Activated CD4-positive, alpha-beta T cell treated with anti-CD3 and anti-CD28 coated beads, Interleukin-2, amount 10 ng/mL, durations not matched to agents 24 days and 14 days (primary cell): ENCODE measurements at regions not wholly inside any gene's neighbourhood (a gene's known extent, or its start where the extent isn't known, plus 50 kb on each side); places are given as distances from the start of the nearest gene placed in this dataset.
"Not testable (repeated sequence)": the region's sequence is repeated elsewhere in the genome, so short reads cannot be mapped to it uniquely, and the experiment has no call there.

ENCODE experiments used
- DNase-seq: peaks from one replicate; pipeline ENCODE4 v3.0.0; 2022
- H3K27ac Mint-ChIP-seq: one replicate; pipeline ENCODE4 v1.8.0; 2022; ENCODE audit warnings: mild to moderate bottlenecking, mixed read lengths
- H3K27me3 Mint-ChIP-seq: one replicate; pipeline ENCODE4 v1.8.0; 2022; ENCODE audit warnings: mixed read lengths
- H3K36me3 Mint-ChIP-seq: one replicate; pipeline ENCODE4 v1.8.0; 2022; ENCODE audit warnings: low read depth, mild to moderate bottlenecking, mixed read lengths
- H3K4me1 Mint-ChIP-seq: one replicate; pipeline ENCODE4 v1.8.0; 2021; ENCODE audit warnings: mixed read lengths
- H3K4me3 Mint-ChIP-seq: one replicate; pipeline ENCODE4 v1.8.0; 2022; ENCODE audit warnings: mild to moderate bottlenecking, moderate library complexity, mixed read lengths
- H3K9me3 Mint-ChIP-seq: one replicate; pipeline ENCODE4 v1.8.0; 2021; ENCODE audit warnings: mixed read lengths
- intact Hi-C: fragments of 100-400 bp; cut with micrococcal nuclease; formaldehyde crosslinking; loops from one replicate; pipeline ENCODE4 v1.15.1; 2023

GRCh38 chr7:46071076-46071475 is 150.0 kb upstream of the IGFBP3 start:
- intact Hi-C loops = no loop called here
- Mint-ChIP-seq H3K36me3 (no peaks in the 10 kb centered on the region), H3K4me1 (no peaks in the 10 kb centered on the region), H3K4me3 (no peak overlapping the region), H3K9me3 (no peaks in the 10 kb centered on the region), H3K27me3 (no peaks in the 10 kb centered on the region), H3K27ac (no peak overlapping the region)
- DNase-seq = no peak

GRCh38 chr7:46068159-46068558 is 147.1 kb upstream of the IGFBP3 start:
- H3K27ac Mint-ChIP-seq = no peak overlapping the region
- no peak overlapping the region for H3K4me3 Mint-ChIP-seq
- intact Hi-C loops = no loop called here
- no peaks in the 10 kb centered on the region for H3K36me3 Mint-ChIP-seq
- no peak for DNase-seq
- H3K9me3 Mint-ChIP-seq = no peaks in the 10 kb centered on the region
- H3K4me1 Mint-ChIP-seq = no peaks in the 10 kb centered on the region
- no peaks in the 10 kb centered on the region for H3K27me3 Mint-ChIP-seq

- H3K4me3 Mint-ChIP-seq = no peak overlapping the region
- no peak overlapping the region for H3K27ac Mint-ChIP-seq
- no peaks in the 10 kb centered on the region for H3K27me3 Mint-ChIP-seq
- DNase-seq = no peak
- intact Hi-C loops = no loop called here
- peaks cover 4% of the 10 kb centered on the region for H3K9me3 Mint-ChIP-seq
- H3K36me3 Mint-ChIP-seq = no peaks in the 10 kb centered on the region
- no peaks in the 10 kb centered on the region for H3K4me1 Mint-ChIP-seq
Observed at GRCh38 chr7:46059308-46060020, 138.4 kb upstream of the IGFBP3 start.

GRCh38 chr7:46058086-46058823 is 137.2 kb upstream of the IGFBP3 start:
- Mint-ChIP-seq H3K4me3 (no peak overlapping the region), H3K4me1 (no peaks in the 10 kb centered on the region), H3K27ac (no peak overlapping the region), H3K36me3 (no peaks in the 10 kb centered on the region), H3K27me3 (no peaks in the 10 kb centered on the region), H3K9me3 (peaks cover 4% of the 10 kb centered on the region)
- no peak for DNase-seq
- intact Hi-C loops = no loop called here

- Mint-ChIP-seq H3K27me3 (no peaks in the 10 kb centered on the region), H3K36me3 (no peaks in the 10 kb centered on the region), H3K27ac (no peak overlapping the region), H3K4me3 (no peak overlapping the region), H3K9me3 (peaks cover 4% of the 10 kb centered on the region), H3K4me1 (no peaks in the 10 kb centered on the region)
- DNase-seq = no peak
- intact Hi-C loops = no loop called here
Observed at GRCh38 chr7:46054915-46055314, 133.8 kb upstream of the IGFBP3 start.

GRCh38 chr7:46054272-46054671 is 133.2 kb upstream of the IGFBP3 start:
- H3K4me1 Mint-ChIP-seq = no peaks in the 10 kb centered on the region
- H3K27ac Mint-ChIP-seq = no peak overlapping the region
- H3K9me3 Mint-ChIP-seq = peaks cover 4% of the 10 kb centered on the region
- no peak overlapping the region for H3K4me3 Mint-ChIP-seq
- H3K36me3 Mint-ChIP-seq = no peaks in the 10 kb centered on the region
- no peak for DNase-seq
- H3K27me3 Mint-ChIP-seq = no peaks in the 10 kb centered on the region
- intact Hi-C loops = no loop called here

- H3K36me3 Mint-ChIP-seq = no peaks in the 10 kb centered on the region
- H3K27ac Mint-ChIP-seq = no peak overlapping the region
- no peak for DNase-seq
- no peaks in the 10 kb centered on the region for H3K9me3 Mint-ChIP-seq
- no peak overlapping the region for H3K4me3 Mint-ChIP-seq
- H3K4me1 Mint-ChIP-seq = no peaks in the 10 kb centered on the region
- H3K27me3 Mint-ChIP-seq = no peaks in the 10 kb centered on the region
- intact Hi-C loops = no loop called here
Observed at GRCh38 chr7:46047581-46047980, 126.5 kb upstream of the IGFBP3 start.

GRCh38 chr7:46043338-46043737 is 122.3 kb upstream of the IGFBP3 start:
- H3K4me3 Mint-ChIP-seq, H3K27ac Mint-ChIP-seq, DNase-seq, H3K36me3 Mint-ChIP-seq, H3K9me3 Mint-ChIP-seq, H3K27me3 Mint-ChIP-seq, H3K4me1 Mint-ChIP-seq, intact Hi-C loops: not testable (repeated sequence)

- H3K27me3 Mint-ChIP-seq, H3K4me1 Mint-ChIP-seq, H3K9me3 Mint-ChIP-seq, intact Hi-C loops, H3K36me3 Mint-ChIP-seq, H3K4me3 Mint-ChIP-seq, DNase-seq, H3K27ac Mint-ChIP-seq: not testable (repeated sequence)
Observed at GRCh38 chr7:46039813-46040212, 118.7 kb upstream of the IGFBP3 start.

- intact Hi-C loops = no loop called here
- Mint-ChIP-seq H3K36me3 (no peaks in the 10 kb centered on the region), H3K27me3 (no peaks in the 10 kb centered on the region), H3K4me3 (no peak overlapping the region), H3K9me3 (no peaks in the 10 kb centered on the region), H3K4me1 (no peaks in the 10 kb centered on the region), H3K27ac (no peak overlapping the region)
- DNase-seq = no peak
Observed at GRCh38 chr7:46035166-46035565, 114.1 kb upstream of the IGFBP3 start.

- H3K36me3 Mint-ChIP-seq = no peaks in the 10 kb centered on the region
- H3K9me3 Mint-ChIP-seq = no peaks in the 10 kb centered on the region
- H3K4me3 Mint-ChIP-seq = no peak overlapping the region
- no peaks in the 10 kb centered on the region for H3K4me1 Mint-ChIP-seq
- H3K27me3 Mint-ChIP-seq = no peaks in the 10 kb centered on the region
- no peak overlapping the region for H3K27ac Mint-ChIP-seq
- DNase-seq = no peak
- intact Hi-C loops = no loop called here
Observed at GRCh38 chr7:46034056-46034768, 113.1 kb upstream of the IGFBP3 start.

GRCh38 chr7:46033592-46033991 is 112.5 kb upstream of the IGFBP3 start:
- no peaks in the 10 kb centered on the region for H3K27me3 Mint-ChIP-seq
- intact Hi-C loops = no loop called here
- no peak overlapping the region for H3K27ac Mint-ChIP-seq
- no peaks in the 10 kb centered on the region for H3K9me3 Mint-ChIP-seq
- H3K36me3 Mint-ChIP-seq = no peaks in the 10 kb centered on the region
- H3K4me1 Mint-ChIP-seq = no peaks in the 10 kb centered on the region
- H3K4me3 Mint-ChIP-seq = no peak overlapping the region
- no peak for DNase-seq

- Mint-ChIP-seq H3K9me3 (no peaks in the 10 kb centered on the region), H3K27me3 (no peaks in the 10 kb centered on the region), H3K4me1 (no peaks in the 10 kb centered on the region), H3K27ac (no peak overlapping the region), H3K4me3 (no peak overlapping the region), H3K36me3 (no peaks in the 10 kb centered on the region)
- intact Hi-C loops = no loop called here
- DNase-seq = no peak
Observed at GRCh38 chr7:46032942-46033341, 111.9 kb upstream of the IGFBP3 start.

- Mint-ChIP-seq H3K27ac (no peak overlapping the region), H3K4me1 (no peaks in the 10 kb centered on the region), H3K4me3 (no peak overlapping the region), H3K27me3 (no peaks in the 10 kb centered on the region), H3K9me3 (no peaks in the 10 kb centered on the region), H3K36me3 (no peaks in the 10 kb centered on the region)
- DNase-seq = no peak
- intact Hi-C loops = no loop called here
Observed at GRCh38 chr7:46032353-46032752, 111.3 kb upstream of the IGFBP3 start.
